AG04450 (cell line): ENCODE measurements at regions not wholly inside any gene's neighbourhood (a gene's known extent, or its start where the extent isn't known, plus 50 kb on each side); places are given as distances from the start of the nearest gene placed in this dataset.

Experiments
- CTCF ChIA-PET: fragments of 300-600, 350-600 bp; formaldehyde crosslinking; extraction: SDS; loops from one replicate; lab custom pipeline; 2022; ENCODE audit warnings: antibody characterized with exemption, inconsistent platforms; lab: Charles Lee
- POLR2A ChIA-PET: fragments of 350-600 bp; formaldehyde crosslinking; extraction: SDS; loops from one replicate; lab custom pipeline; 2021; ENCODE audit warnings: antibody characterized with exemption, inconsistent platforms; lab: Yijun Ruan, JAX
- DNase-seq: peaks from one replicate; pipeline ENCODE4 v3.0.0-alpha.2; 2011; ENCODE audit warnings: low read depth, low spot score
- H3K27ac ChIP-seq: one replicate; pipeline ENCODE4 v1.5.1; 2012; ENCODE audit warnings: low read depth, low read length, control low read depth
- H3K27me3 ChIP-seq: one replicate; pipeline ENCODE4 v1.6.0; 2012; ENCODE audit warnings: low read length; ENCODE audit not compliant: control insufficient read depth, insufficient read depth
- H3K4me3 ChIP-seq: 2 replicates; pipeline ENCODE4 v1.5.1; 2011; ENCODE audit warnings: mild to moderate bottlenecking, low read depth, low read length, control low read depth
- H3K9me3 ChIP-seq: 2 replicates; pipeline ENCODE4 v1.5.1; 2012; ENCODE audit warnings: low read length; ENCODE audit not compliant: control insufficient read depth, insufficient read depth
- TF ChIP-seq, protein P1 (sequence below): IDR thresholded peaks from 2 replicates; pipeline ENCODE4 v1.5.1; 2011; ENCODE audit warnings: low read depth, low read length, control low read depth, inconsistent platforms

DNA sequence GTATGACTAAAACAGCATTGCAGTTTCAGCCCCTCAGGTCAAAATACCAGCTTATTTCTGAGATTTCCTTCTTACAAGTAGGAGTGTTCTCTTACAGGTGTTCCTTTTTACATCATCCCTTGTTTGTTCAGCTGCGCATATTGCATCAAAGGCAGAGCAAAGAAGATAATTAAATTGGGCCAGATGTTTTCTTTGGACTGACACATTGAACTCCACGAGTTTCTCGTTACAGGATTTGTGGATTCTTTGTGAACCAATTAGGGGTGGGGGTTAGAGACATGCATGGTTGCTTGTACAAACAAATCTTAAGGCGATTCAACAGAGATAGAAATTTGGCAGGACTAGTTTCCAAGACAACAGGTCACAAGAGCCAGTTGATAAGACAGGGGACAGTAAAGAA lies 95.7 kb downstream of the SPANXN4 start:
- POLR2A ChIA-PET: no interaction called here

DNA sequence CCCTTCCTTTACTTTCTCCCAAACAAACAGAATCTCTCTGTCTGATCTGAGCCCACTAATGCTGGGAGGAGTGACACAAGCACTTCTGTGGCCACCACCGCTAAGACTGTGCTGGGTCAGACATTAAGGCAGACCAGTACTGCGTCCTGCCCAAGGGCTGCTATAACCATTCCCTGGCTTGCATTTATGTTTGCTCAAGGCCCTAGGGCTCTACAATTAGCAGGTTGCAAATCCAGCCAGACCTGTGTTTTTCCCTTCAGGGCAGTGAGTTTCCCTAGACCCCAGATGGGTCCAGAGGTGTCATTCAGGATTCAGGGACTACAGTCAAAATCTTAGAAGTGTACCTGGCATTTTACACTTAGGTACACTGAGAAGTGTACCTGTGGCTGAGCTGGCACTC lies 89.7 kb downstream of the SPANXN4 start:
- POLR2A ChIA-PET: no interaction called here
- DNase-seq: no peak
- Histone ChIP-seq H3K27me3 (no peaks in the 10 kb centered on the region), H3K9me3 (no peaks in the 10 kb centered on the region; the same call in none of the 2 replicates), H3K4me3 (no peak overlapping the region), H3K27ac (no peak overlapping the region)
- CTCF ChIA-PET: no interaction called here
- TF ChIP-seq, protein P1, sequence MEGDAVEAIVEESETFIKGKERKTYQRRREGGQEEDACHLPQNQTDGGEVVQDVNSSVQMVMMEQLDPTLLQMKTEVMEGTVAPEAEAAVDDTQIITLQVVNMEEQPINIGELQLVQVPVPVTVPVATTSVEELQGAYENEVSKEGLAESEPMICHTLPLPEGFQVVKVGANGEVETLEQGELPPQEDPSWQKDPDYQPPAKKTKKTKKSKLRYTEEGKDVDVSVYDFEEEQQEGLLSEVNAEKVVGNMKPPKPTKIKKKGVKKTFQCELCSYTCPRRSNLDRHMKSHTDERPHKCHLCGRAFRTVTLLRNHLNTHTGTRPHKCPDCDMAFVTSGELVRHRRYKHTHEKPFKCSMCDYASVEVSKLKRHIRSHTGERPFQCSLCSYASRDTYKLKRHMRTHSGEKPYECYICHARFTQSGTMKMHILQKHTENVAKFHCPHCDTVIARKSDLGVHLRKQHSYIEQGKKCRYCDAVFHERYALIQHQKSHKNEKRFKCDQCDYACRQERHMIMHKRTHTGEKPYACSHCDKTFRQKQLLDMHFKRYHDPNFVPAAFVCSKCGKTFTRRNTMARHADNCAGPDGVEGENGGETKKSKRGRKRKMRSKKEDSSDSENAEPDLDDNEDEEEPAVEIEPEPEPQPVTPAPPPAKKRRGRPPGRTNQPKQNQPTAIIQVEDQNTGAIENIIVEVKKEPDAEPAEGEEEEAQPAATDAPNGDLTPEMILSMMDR: no peak

More for the DNA sequence above, 95.7 kb downstream of the SPANXN4 start:
- Histone ChIP-seq H3K27ac (no peak overlapping the region), H3K27me3 (no peaks in the 10 kb centered on the region), H3K9me3 (no peaks in the 10 kb centered on the region; the same call in 1 of the 2 replicates), H3K4me3 (no peak overlapping the region)
- no peak for DNase-seq
- CTCF ChIA-PET: no interaction called here
- TF ChIP-seq, protein P1: no peak

DNA sequence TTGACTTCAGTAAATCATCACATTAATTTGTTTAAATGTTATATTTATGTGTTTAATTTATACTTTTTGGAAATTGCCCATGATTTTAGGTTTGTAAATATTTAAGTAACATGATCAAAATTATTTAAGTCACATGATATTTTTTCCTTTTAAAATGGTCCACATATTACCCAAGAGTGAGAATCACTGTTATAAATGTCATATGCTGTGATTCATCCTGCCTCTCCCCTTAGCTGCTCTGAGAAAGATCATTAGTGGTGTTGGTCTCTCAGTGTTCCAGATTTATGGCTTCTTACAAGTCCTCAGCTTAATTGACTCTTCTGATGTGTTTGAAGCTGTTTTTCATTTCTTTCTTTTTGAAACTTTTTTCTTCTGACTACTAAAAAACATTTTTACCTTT lies 70.1 kb downstream of the SPANXN4 start:
- no peak for DNase-seq
- no peaks in the 10 kb centered on the region for H3K9me3 ChIP-seq
- H3K4me3 ChIP-seq: no peak overlapping the region
- no peaks in the 10 kb centered on the region for H3K27me3 ChIP-seq
- ChIA-PET POLR2A (no interaction called here), CTCF (no interaction called here)
- TF ChIP-seq, protein P1: no peak
- no peak overlapping the region for H3K27ac ChIP-seq

DNA sequence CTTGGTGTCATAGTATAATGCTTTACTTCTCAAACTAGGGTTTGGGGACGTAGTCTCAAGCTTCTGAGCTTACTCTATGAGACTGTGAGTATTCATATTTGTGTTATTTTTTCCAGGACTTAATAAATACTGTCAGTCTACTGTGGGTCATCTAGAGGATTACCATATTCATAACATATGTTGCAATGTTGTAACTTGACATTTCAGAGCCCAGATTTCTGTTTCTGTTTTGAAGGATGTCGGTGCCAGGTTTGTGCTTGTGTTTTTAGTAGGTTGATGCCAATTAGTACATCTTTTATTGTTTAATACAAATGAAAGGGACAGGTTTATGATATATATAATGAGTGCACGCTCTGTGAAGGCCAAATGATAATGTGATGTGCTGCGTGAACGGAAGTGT lies 69.6 kb downstream of the SPANXN4 start:
- H3K4me3 ChIP-seq: no peak overlapping the region
- no peaks in the 10 kb centered on the region for H3K9me3 ChIP-seq
- no peak overlapping the region for H3K27ac ChIP-seq
- ChIA-PET POLR2A (no interaction called here), CTCF (no interaction called here)
- DNase-seq: no peak
- H3K27me3 ChIP-seq: no peaks in the 10 kb centered on the region
- TF ChIP-seq, protein P1: no peak

DNA sequence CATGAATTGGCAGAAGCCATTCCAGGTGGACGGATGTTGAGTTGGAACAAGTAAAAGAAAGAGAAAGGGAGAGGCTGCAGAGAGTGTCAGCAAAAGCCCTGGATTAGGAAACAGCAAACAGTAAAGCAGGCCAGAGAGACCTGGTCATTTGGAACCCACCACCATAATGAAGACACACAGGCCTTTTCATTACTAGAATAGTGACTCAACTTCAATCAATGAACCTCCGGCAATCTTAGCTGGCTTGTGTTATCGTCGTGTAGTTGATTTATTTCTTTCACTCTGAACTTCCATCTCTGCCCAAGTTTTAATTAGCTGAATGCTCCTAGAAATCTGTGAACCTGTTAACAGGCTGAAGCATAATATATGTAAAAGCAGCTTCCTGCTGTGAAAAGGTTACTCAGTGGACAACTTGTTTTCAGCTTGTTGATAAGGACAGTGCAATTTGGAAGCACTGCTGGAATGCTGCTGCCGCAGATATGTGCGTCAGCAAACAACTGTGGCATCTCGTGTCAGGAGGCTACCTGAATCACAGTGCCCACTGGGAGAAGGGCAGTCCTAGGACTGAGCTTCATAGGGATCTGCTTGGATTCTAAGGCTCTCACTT lies 68.8 kb downstream of the SPANXN4 start:
- CTCF ChIA-PET: no interaction called here
- TF ChIP-seq, protein P1: no peak
- POLR2A ChIA-PET: no interaction called here
- Histone ChIP-seq H3K4me3 (no peak overlapping the region), H3K9me3 (no peaks in the 10 kb centered on the region), H3K27ac (no peak overlapping the region), H3K27me3 (no peaks in the 10 kb centered on the region)
- no peak for DNase-seq
